Esophagus muscularis mucosa (tissue), 4 donors: ENCODE measurements at regions not wholly inside any gene's neighbourhood (a gene's known extent, or its start where the extent isn't known, plus 50 kb on each side); places are given as distances from the start of the nearest gene placed in this dataset.
"Not testable (repeated sequence)": the region's sequence is repeated elsewhere in the genome, so short reads cannot be mapped to it uniquely, and the experiment has no call there.

ENCODE experiments used
- CTCF ChIP-seq, 3 experiments: fragments of 200-600 bp in 2 of 3; fragments of 450-650 bp in 1 of 3; sonication (generic) in 2 of 3; IDR thresholded peaks; one replicate each; pipeline ENCODE4 v1.5.1; 2017 to 2019; ENCODE audit warnings: antibody characterized with exemption in 3 of 3, mild to moderate bottlenecking in 2 of 3, moderate library complexity in 1 of 3
- EP300 ChIP-seq: sonication (generic); formaldehyde crosslinking; IDR thresholded peaks from one replicate; pipeline ENCODE4 v1.6.1; 2017; ENCODE audit warnings: antibody characterized with exemption
- POLR2AphosphoS5 ChIP-seq, 2 donors: sonication (generic); formaldehyde crosslinking; IDR thresholded peaks; one replicate each; pipeline ENCODE4 v1.6.1; 2017; ENCODE audit warnings: antibody characterized with exemption in 2 of 2

GRCh38 chr14:18333799-18334198 is 267.1 kb upstream of the OR11H12 start:
- not testable (repeated sequence) for TF ChIP-seq POLR2AphosphoS5 (IDR thresholded peaks at IDR 0.05); CTCF (IDR thresholded peaks at IDR 0.05); EP300
